HepG2 (cell line): ENCODE measurements at regions not wholly inside any gene's neighbourhood (a gene's known extent, or its start where the extent isn't known, plus 50 kb on each side); places are given as distances from the start of the nearest gene placed in this dataset.

ENCODE experiments used
- ATAC-seq: fragments of 200-7000 bp; cut with Tn5 transposase; 3 replicates; pipeline ENCODE4 v1.9.1; 2020; ENCODE audit warnings: mild to moderate bottlenecking, moderate library complexity
- BruUV-seq: library from RNA; stranded (reverse); fragments of 400-500 nt; replicated peaks from 2 replicates; lab custom pipeline; 2021; lab: Mats Ljungman, UMichigan
- CTCF ChIA-PET: fragments of 300-600 bp; formaldehyde crosslinking; extraction: SDS; loops from one replicate; lab custom pipeline; 2021; ENCODE audit warnings: low total read pairs, inconsistent platforms, low intra/inter-chr PET ratio; lab: Yijun Ruan, JAX
- POLR2A ChIA-PET: fragments of 350-600 bp; sonication (Branson Sonifier 250); formaldehyde crosslinking; loops from one replicate; lab custom pipeline; 2020; ENCODE audit warnings: antibody characterized with exemption, inconsistent platforms; lab: Yijun Ruan, JAX
- DNase-seq: peaks from one replicate; pipeline ENCODE4 v3.0.0-alpha.2; 2015; ENCODE audit warnings: low spot score
- FAIRE-seq: peaks from 3 replicates; lab custom pipeline; 2011; peaks lifted over from hg19 to GRCh38; lab: Jason Lieb, UNC
- H2AFZ ChIP-seq: one replicate; pipeline ENCODE4 v1.6.1; 2011; ENCODE audit warnings: low read length, inconsistent platforms
- H3K27ac ChIP-seq: fragments of 300-600 bp; 3 replicates; pipeline ENCODE4 v1.8.0; 2011; ENCODE audit warnings: mixed run types, mild to moderate bottlenecking, mixed read lengths, low read length, inconsistent platforms; ENCODE audit not compliant: insufficient read depth; ENCODE audit errors: extremely low read length
- H3K27me3 ChIP-seq, 2 experiments: fragments of 200-600 bp in 1 of 2; 2 replicates in 1 of 2; 3 replicates in 1 of 2; pipeline versions ENCODE4 v1.6.0 to v1.8.0; 2011; ENCODE audit warnings: low read length in 2 of 2, mild to moderate bottlenecking in 2 of 2, moderate library complexity in 2 of 2, inconsistent platforms in 1 of 2; ENCODE audit not compliant: insufficient read depth in 2 of 2, control insufficient read depth in 1 of 2
- H3K36me3 ChIP-seq, 2 experiments: fragments of 200-600 bp in 1 of 2; replicated peaks in 1 of 2; 2 replicates in 1 of 2; 3 replicates in 1 of 2; pipeline versions ENCODE4 v1.5.1 to v1.8.0; 2011; ENCODE audit warnings: low read length in 2 of 2, inconsistent platforms in 1 of 2; ENCODE audit not compliant: insufficient read depth in 2 of 2, control insufficient read depth in 1 of 2
- H3K4me1 ChIP-seq: 2 replicates; pipeline ENCODE4 v1.5.1; 2012; ENCODE audit warnings: low read length, inconsistent platforms; ENCODE audit not compliant: insufficient read depth
- H3K4me2 ChIP-seq: 2 replicates; pipeline ENCODE4 v1.6.0; 2011; ENCODE audit warnings: low read depth, low read length, inconsistent platforms
- H3K4me3 ChIP-seq, 3 experiments: fragments of 200-600 bp in 1 of 3; sonication (generic), shearing (Covaris generic) in 1 of 3; replicated peaks in 1 of 3; 2 replicates each; pipeline ENCODE4 v1.5.1; 2011 to 2016; ENCODE audit warnings: low read length in 3 of 3, inconsistent platforms in 2 of 3, low read depth in 2 of 3, mild to moderate bottlenecking in 2 of 3, control low read depth in 1 of 3, mixed read lengths in 1 of 3; ENCODE audit not compliant: insufficient read depth in 1 of 3
- H3K79me2 ChIP-seq: one replicate; pipeline ENCODE4 v1.6.1; 2011; ENCODE audit warnings: low read length, inconsistent platforms; ENCODE audit not compliant: insufficient read depth
- H3K9ac ChIP-seq: 2 replicates; pipeline ENCODE4 v1.6.0; 2011; ENCODE audit warnings: mild to moderate bottlenecking, low read depth, low read length, inconsistent platforms; ENCODE audit not compliant: insufficient read depth
- H3K9me3 ChIP-seq: 2 replicates; pipeline ENCODE4 v1.5.1; 2012; ENCODE audit warnings: mild to moderate bottlenecking, low read length
- H4K20me1 ChIP-seq: 2 replicates; pipeline ENCODE4 v1.6.0; 2011; ENCODE audit warnings: inconsistent platforms, mild to moderate bottlenecking, low read length, moderate library complexity; ENCODE audit not compliant: insufficient read depth
- ARID5B ChIP-seq: IDR thresholded peaks from 2 replicates; pipeline ENCODE4 v1.4.0; 2020; ENCODE audit warnings: mild to moderate bottlenecking, missing genetic modification reagents
- ELF3 ChIP-seq: IDR thresholded peaks from 2 replicates; pipeline ENCODE4 v1.6.1; 2016; ENCODE audit warnings: missing genetic modification reagents, missing compliant biosample characterization
- FOXP1 ChIP-seq, 2 experiments: fragments of 450-650 bp in 1 of 2; IDR thresholded peaks; 2 replicates each; pipeline ENCODE4 v1.6.1; 2017 to 2018; ENCODE audit warnings: antibody characterized with exemption in 1 of 2
- GTF3A ChIP-seq: sonication (generic); formaldehyde crosslinking; conservative IDR thresholded peaks from 2 replicates; pipeline ENCODE4 v1.4.0; 2020; ENCODE audit warnings: mild to moderate bottlenecking, missing genetic modification reagents
- HMGXB4 ChIP-seq, 2 experiments: sonication (generic) in 1 of 2; formaldehyde crosslinking in 1 of 2; IDR thresholded peaks; 2 replicates each; pipeline versions ENCODE4 v1.4.0 to v1.6.1; 2018 to 2020; ENCODE audit warnings: missing genetic modification reagents in 2 of 2, borderline replicate concordance in 1 of 2, low read depth in 1 of 2, mild to moderate bottlenecking in 1 of 2, missing biosample characterization in 1 of 2
- STAT6 ChIP-seq: sonication (generic); formaldehyde crosslinking; IDR thresholded peaks from 2 replicates; pipeline ENCODE4 v1.4.0; 2020; ENCODE audit warnings: missing genetic modification reagents, mild to moderate bottlenecking, borderline replicate concordance
- ZFP90 ChIP-seq: sonication (generic); formaldehyde crosslinking; IDR thresholded peaks from 2 replicates; pipeline ENCODE4 v1.8.0; 2022; ENCODE audit warnings: missing genetic modification reagents, mild to moderate bottlenecking, inconsistent platforms, borderline replicate concordance
- ZKSCAN1 ChIP-seq: fragments of 150-350 bp; IDR thresholded peaks from 2 replicates; pipeline ENCODE4 v1.6.1; 2014; ENCODE audit warnings: low read length
- ZKSCAN5 ChIP-seq: sonication (generic); formaldehyde crosslinking; IDR thresholded peaks from 2 replicates; pipeline ENCODE4 v1.5.1; 2020; ENCODE audit warnings: mild to moderate bottlenecking, missing genetic modification reagents
- ZNF512B ChIP-seq: sonication (generic); formaldehyde crosslinking; IDR thresholded peaks from 2 replicates; pipeline ENCODE4 v1.5.1; 2020; ENCODE audit warnings: missing genetic modification reagents, mild to moderate bottlenecking, borderline replicate concordance
- WGBS: methylation state at CpG from one replicate; pipeline ENCODE4 v1.1.6; 2017; ENCODE audit warnings: low lambda C conversion rate; 5-methylcytosine and 5-hydroxymethylcytosine counted together
- in situ Hi-C: cut with HindIII; loops from 2 replicates; pipeline ENCODE4 v1.10.0; 2017; ENCODE audit warnings: low pct_unique_long_range_greater_than_20kb; ENCODE audit not compliant: extremely low pct_ligation_motif_present
- intact Hi-C: fragments of 100-400 bp; cut with micrococcal nuclease; formaldehyde crosslinking; loops from one replicate; pipeline ENCODE4 v1.10.0; 2022; ENCODE audit not compliant: unreplicated experiment

GRCh38 chr1:181985936-181986906 lies 75.3 kb downstream of the ZNF648 start:
- Histone ChIP-seq H3K79me2 (no peaks in the 10 kb centered on the region), H2AFZ (no peak overlapping the region), H3K9ac (no peak overlapping the region), H3K4me1 (no peaks in the 10 kb centered on the region), H3K4me3 (no peak overlapping the region), H3K27ac (no peak overlapping the region), H3K9me3 (no peaks in the 10 kb centered on the region), H3K27me3 (peaks cover 1 to 14% of the 10 kb centered on the region in 2 experiments; a peak in 2 of 5 replicates), H3K4me2 (no peak overlapping the region), H4K20me1 (no peaks in the 10 kb centered on the region), H3K36me3 (no peaks in the 10 kb centered on the region)
- POLR2A ChIA-PET = no interaction called here
- BruUV-seq = no TSS peak
- intact Hi-C loops = no loop called here
- in situ Hi-C loops = no loop called here
- CTCF ChIA-PET = no interaction called here
- FAIRE-seq = no peak
- no peak for DNase-seq
- no peak for ATAC-seq
- 0% methylated on average over 5 of the region's 6 CpGs for WGBS
- no peak for TF ChIP-seq FOXP1 (IDR thresholded peaks at IDR 0.05)
- no peak for TF ChIP-seq FOXP1 (CRISPR knock-in tag; IDR thresholded peaks at IDR 0.05)
- TF ChIP-seq STAT6 (CRISPR knock-in tag) = no peak
- TF ChIP-seq ZFP90 (CRISPR knock-in tag) = no peak
- no peak for TF ChIP-seq ELF3 (CRISPR knock-in tag)
- TF ChIP-seq ZKSCAN5 (CRISPR knock-in tag) = no peak
- no peak for TF ChIP-seq GTF3A (CRISPR knock-in tag)
- TF ChIP-seq HMGXB4 (CRISPR knock-in tag; IDR thresholded peaks at IDR 0.05; ENCODE audit: borderline replicate concordance in 1 of 2, low read depth in 1 of 2) = no peak
- TF ChIP-seq ARID5B = no peak
- no peak for TF ChIP-seq ZNF512B
- TF ChIP-seq ZKSCAN1 = no peak
